Epithelial cell of proximal tubule (primary cell): ENCODE measurements at regions not wholly inside any gene's neighbourhood (a gene's known extent, or its start where the extent isn't known, plus 50 kb on each side); places are given as distances from the start of the nearest gene placed in this dataset.
"Not testable (repeated sequence)": the region's sequence is repeated elsewhere in the genome, so short reads cannot be mapped to it uniquely, and the experiment has no call there.

Source experiments
- DNase-seq: peaks from one replicate; pipeline ENCODE4 v3.0.0-alpha.2; 2011; ENCODE audit warnings: low read depth
- H3K4me3 ChIP-seq: 2 replicates; pipeline ENCODE4 v1.5.1; 2011; ENCODE audit warnings: low read depth, mild to moderate bottlenecking, low read length
- CTCF ChIP-seq: conservative IDR thresholded peaks from 2 replicates; pipeline ENCODE4 v1.5.1; 2012; ENCODE audit warnings: low read depth, mild to moderate bottlenecking, low read length

DNA sequence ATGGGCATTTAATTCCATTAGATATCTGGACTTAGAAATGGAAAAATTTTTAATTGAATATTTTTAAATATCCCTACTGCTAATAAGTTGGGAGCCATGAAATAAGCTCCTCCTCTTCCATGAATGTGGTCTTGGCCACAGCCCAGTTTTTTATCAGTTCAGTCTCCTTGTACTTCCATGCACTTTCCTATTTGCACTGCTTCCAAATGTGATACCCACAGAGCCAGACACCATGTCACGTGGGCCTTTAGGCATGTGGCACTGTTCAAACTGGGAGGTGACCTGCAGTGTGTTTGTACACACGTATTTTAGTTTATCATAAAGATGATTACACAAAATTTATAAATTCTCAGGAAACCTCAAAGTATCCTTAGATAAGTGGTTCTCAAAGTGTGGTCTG is 80.1 kb upstream of the DGKG start:
- DNase-seq = no peak
- no peak for TF ChIP-seq CTCF
- H3K4me3 ChIP-seq = no peak overlapping the region

- no peak for TF ChIP-seq CTCF
- H3K4me3 ChIP-seq = no peak overlapping the region
- DNase-seq = no peak
Measured at GRCh38 chr3:186440891-186441290, 78.9 kb upstream of the DGKG start.

DNA sequence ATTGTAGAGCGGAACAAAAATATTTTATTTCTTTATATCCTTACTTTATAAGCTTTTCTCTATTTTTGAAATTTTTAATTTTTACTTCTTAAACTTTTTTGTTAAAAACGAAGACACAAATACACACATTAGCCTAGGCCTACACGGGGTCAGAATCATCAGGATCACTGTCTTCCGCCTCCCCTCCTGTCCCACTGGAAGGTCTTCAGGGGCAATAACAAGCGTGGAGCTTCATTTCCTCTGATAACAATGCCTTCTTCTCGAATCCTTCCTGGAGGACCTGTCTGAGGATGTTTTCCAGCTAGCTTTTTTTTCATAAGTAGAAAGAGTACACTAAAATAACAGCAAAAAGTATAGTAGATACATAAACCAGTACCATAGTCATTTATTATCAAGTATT is 77.7 kb upstream of the DGKG start:
- no peak for DNase-seq
- no peak for TF ChIP-seq CTCF
- no peak overlapping the region for H3K4me3 ChIP-seq

DNA sequence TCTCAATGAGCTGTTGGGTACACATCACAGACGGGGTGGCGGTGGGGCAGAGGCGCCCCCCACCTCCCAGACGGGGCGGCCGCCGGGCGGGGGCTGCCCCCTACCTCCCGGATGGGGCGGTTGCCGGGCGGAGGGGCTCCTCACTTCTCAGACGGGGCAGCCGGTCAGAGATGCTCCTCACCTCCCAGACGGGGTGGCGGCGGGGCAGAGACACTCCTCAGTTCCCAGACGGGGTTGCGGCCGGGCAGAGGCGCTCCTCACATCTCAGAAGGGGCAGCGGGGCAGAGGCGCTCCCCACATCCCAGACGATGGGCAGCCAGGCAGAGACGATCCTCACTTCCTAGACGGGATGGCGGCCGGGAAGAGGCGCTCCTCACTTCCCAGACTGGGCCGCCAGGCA is 73.3 kb upstream of the DGKG start:
- not testable (repeated sequence) for DNase-seq, H3K4me3 ChIP-seq

DNA sequence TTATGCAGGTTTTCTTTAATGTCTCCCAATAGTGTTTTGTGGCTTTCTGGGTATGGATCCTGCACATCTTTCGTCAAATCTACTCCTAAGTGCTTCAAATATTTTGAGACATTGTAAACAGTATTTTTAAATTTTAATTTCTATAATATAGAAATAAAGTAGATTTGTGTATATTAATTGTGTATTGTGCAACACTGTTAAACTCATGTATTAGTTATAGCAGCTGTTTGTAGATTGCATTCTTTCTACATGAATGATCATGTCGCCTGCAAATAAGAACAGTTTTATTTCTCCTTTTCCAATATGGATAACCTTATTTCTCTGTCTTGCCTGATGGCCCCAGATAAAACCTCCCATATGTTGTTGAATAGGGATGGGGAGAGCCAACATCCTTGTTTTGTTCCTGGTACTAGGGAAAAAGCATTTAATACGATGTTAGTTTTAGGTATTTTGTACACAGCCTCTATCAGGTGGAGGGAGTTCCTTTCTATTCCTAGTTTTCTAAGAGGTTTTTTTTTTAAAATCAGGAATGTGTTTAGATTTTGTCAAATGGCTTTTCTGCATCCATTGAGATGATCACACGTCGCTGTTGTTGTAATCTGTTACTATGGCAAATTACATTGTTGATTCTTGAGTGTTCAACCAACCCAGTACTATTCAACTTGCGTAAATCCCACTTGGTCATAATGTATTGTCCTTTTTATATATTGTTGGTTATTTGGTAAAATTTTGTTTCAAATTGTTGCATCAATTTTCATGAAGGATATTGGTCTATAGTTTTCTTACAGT is 71.1 kb upstream of the DGKG start:
- DNase-seq = no peak
- TF ChIP-seq CTCF = no peak

GRCh38 chr3:186432189-186432588 is 70.2 kb upstream of the DGKG start:
- TF ChIP-seq CTCF = no peak
- no peak overlapping the region for H3K4me3 ChIP-seq
- DNase-seq = peak; percentile 68

More for the DNA sequence above, 71.1 kb upstream of the DGKG start:
- no peak overlapping the region for H3K4me3 ChIP-seq

DNA sequence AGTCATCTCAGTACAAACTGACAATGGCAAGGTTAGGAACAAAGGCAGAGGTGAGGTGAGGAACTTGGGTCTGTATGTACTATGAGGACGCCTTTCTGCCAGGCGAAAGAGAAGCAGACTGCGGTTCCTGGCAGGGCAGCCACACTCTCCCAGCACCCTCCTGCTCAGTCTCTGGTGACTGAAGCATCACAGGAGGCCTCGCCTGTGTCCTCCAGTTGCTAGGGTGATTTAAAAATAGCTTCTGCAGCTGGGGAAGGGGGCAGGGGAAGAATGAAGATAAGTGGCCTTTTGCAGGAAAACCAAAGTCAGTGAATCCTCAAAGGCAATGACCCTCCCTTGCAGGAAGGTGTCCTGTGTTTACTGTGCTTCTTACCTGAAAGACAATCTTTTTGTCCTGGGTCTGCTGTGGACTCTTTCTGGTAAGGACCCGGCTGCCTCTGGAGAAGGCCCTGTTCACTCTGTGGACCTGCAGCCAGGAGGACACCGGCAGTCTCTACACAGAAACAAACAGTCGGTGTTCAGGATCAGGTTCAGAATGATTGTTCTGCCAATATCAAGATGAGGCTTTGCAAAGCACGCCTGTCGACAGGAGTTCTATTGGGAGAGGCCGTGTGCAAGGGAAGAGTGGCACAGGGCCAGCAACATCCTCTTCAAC is 65.7 kb upstream of the DGKG start:
- H3K4me3 ChIP-seq = no peak overlapping the region
- TF ChIP-seq CTCF = no peak
- DNase-seq = no peak
